SK-N-SH (cell line): ENCODE measurements at regions not wholly inside any gene's neighbourhood (a gene's known extent, or its start where the extent isn't known, plus 50 kb on each side); places are given as distances from the start of the nearest gene placed in this dataset.

Source experiments
- CTCF ChIA-PET: fragments of 300-600, 350-600 bp; formaldehyde crosslinking; extraction: SDS; loops from one replicate; lab custom pipeline; 2021; lab: Yijun Ruan, JAX
- POLR2A ChIA-PET: fragments of 350-600 bp; sonication (Branson Sonifier 250); formaldehyde crosslinking; extraction: SDS; loops from one replicate; lab custom pipeline; 2020; ENCODE audit warnings: antibody characterized with exemption, inconsistent platforms; lab: Yijun Ruan, JAX
- DNase-seq: peaks from one replicate; pipeline ENCODE4 v3.0.0; 2012
- H2AFZ ChIP-seq: fragments of 200-600 bp; sonication (generic); 2 replicates; pipeline ENCODE4 v1.8.1; 2016; ENCODE audit warnings: antibody characterized with exemption, mild to moderate bottlenecking, low read depth
- H3F3A ChIP-seq: fragments of 200-600 bp; sonication (generic); replicated peaks from 2 replicates; pipeline ENCODE3; 2016; ENCODE audit warnings: antibody characterized with exemption, mild to moderate bottlenecking; ENCODE audit not compliant: insufficient read depth
- H3K27ac ChIP-seq, 2 experiments: fragments of 200-500 bp in 1 of 2; fragments of 200-600 bp in 1 of 2; sonication (Bioruptor generic) in 1 of 2; sonication (generic), shearing (Covaris generic) in 1 of 2; 2 replicates each; pipeline versions ENCODE4 v1.5.1 to v1.6.1; 2014 to 2016; ENCODE audit warnings: low read depth in 2 of 2, inconsistent platforms in 1 of 2, low read length in 1 of 2, mild to moderate bottlenecking in 1 of 2, mixed read lengths in 1 of 2
- H3K27me3 ChIP-seq: fragments of 200-600 bp; sonication (generic), shearing (Covaris generic); 2 replicates; pipeline ENCODE4 v1.6.1; 2016; ENCODE audit warnings: mixed run types; ENCODE audit not compliant: insufficient read depth
- H3K36me3 ChIP-seq, 2 experiments: fragments of 200-500 bp in 1 of 2; fragments of 200-600 bp in 1 of 2; sonication (Bioruptor generic) in 1 of 2; sonication (generic) in 1 of 2; replicated peaks in 1 of 2; 2 replicates each; pipeline versions ENCODE3 to v1.5.1; 2014 to 2016; ENCODE audit warnings: low read length in 1 of 2, mild to moderate bottlenecking in 1 of 2; ENCODE audit not compliant: insufficient read depth in 2 of 2, control insufficient read depth in 1 of 2
- H3K4me1 ChIP-seq, 2 experiments: fragments of 200-500 bp in 1 of 2; fragments of 200-600 bp in 1 of 2; sonication (Bioruptor generic) in 1 of 2; sonication (generic), shearing (Covaris generic) in 1 of 2; 2 replicates each; pipeline versions ENCODE4 v1.5.1 to v1.6.1; 2014 to 2016; ENCODE audit warnings: low read depth in 1 of 2, low read length in 1 of 2, mixed run types in 1 of 2; ENCODE audit not compliant: insufficient read depth in 2 of 2, control insufficient read depth in 1 of 2
- H3K4me2 ChIP-seq: fragments of 200-600 bp; sonication (generic), shearing (Covaris generic); 2 replicates; pipeline ENCODE4 v1.6.1; 2017; ENCODE audit warnings: mixed run types
- H3K4me3 ChIP-seq, 2 experiments: fragments of 200-500 bp in 1 of 2; fragments of 200-600 bp in 1 of 2; sonication (Bioruptor generic) in 1 of 2; sonication (generic), shearing (Covaris generic) in 1 of 2; 2 replicates each; pipeline versions ENCODE4 v1.5.1 to v1.8.1; 2014 to 2016; ENCODE audit warnings: low read depth in 2 of 2, inconsistent platforms in 1 of 2, low read length in 1 of 2, mild to moderate bottlenecking in 1 of 2, mixed read lengths in 1 of 2, moderate library complexity in 1 of 2
- H3K79me2 ChIP-seq: fragments of 200-600 bp; sonication (generic); 2 replicates; pipeline ENCODE4 v1.8.1; 2017; ENCODE audit warnings: mild to moderate bottlenecking; ENCODE audit not compliant: insufficient read depth
- H3K9ac ChIP-seq: fragments of 200-600 bp; sonication (generic); 2 replicates; pipeline ENCODE4 v1.6.1; 2017; ENCODE audit warnings: mixed run types
- H3K9me2 ChIP-seq: fragments of 200-600 bp; sonication (generic); 2 replicates; pipeline ENCODE4 v1.6.1; 2017; ENCODE audit warnings: mixed run types
- H3K9me3 ChIP-seq: fragments of 200-600 bp; sonication (generic); 2 replicates; pipeline ENCODE4 v1.6.1; 2017; ENCODE audit warnings: mixed run types, mild to moderate bottlenecking, moderate library complexity
- H4K20me1 ChIP-seq: fragments of 200-600 bp; sonication (generic); 2 replicates; pipeline ENCODE4 v1.6.1; 2017; ENCODE audit warnings: mild to moderate bottlenecking, mixed run types; ENCODE audit not compliant: insufficient read depth
- CHD2 ChIP-seq: fragments of 150-350 bp; IDR thresholded peaks from 2 replicates; pipeline ENCODE4 v1.6.1; 2018; ENCODE audit warnings: low read length; ENCODE audit not compliant: partially characterized antibody
- EZH2phosphoT487 ChIP-seq: fragments of 200-600 bp; sonication (generic); IDR thresholded peaks from 2 replicates; pipeline ENCODE4 v1.6.1; 2017; ENCODE audit warnings: low read depth, mixed run types, mild to moderate bottlenecking, antibody characterized with exemption, moderate library complexity, borderline replicate concordance
- GATA2 ChIP-seq: sonication (generic); formaldehyde crosslinking; IDR thresholded peaks from 2 replicates; pipeline ENCODE4 v1.5.0; 2020; ENCODE audit warnings: mild to moderate bottlenecking, missing genetic modification reagents
- MEF2A ChIP-seq: IDR thresholded peaks from 2 replicates; pipeline ENCODE4 v1.4.0; 2012; ENCODE audit warnings: low read depth, borderline replicate concordance
- NFIC ChIP-seq: IDR thresholded peaks from 2 replicates; pipeline ENCODE4 v1.4.0; 2012; ENCODE audit warnings: borderline replicate concordance
- RCOR1 ChIP-seq: fragments of 150-350 bp; IDR thresholded peaks from 2 replicates; pipeline ENCODE4 v1.6.1; 2017; ENCODE audit warnings: antibody characterized with exemption, low read length
- REST ChIP-seq: IDR thresholded peaks from 2 replicates; pipeline ENCODE4 v1.6.1; 2012; ENCODE audit warnings: mild to moderate bottlenecking, low read depth, low read length, moderate library complexity
- SIN3A ChIP-seq: IDR thresholded peaks from 2 replicates; pipeline ENCODE4 v1.6.1; 2012; ENCODE audit warnings: low read depth, mild to moderate bottlenecking, low read length, moderate library complexity, borderline replicate concordance
- SMC3 ChIP-seq: IDR thresholded peaks from 2 replicates; pipeline ENCODE4 v1.6.1; 2012; ENCODE audit warnings: low read depth, low read length, improper control_type of control experiment
- TAF1 ChIP-seq: IDR thresholded peaks from 2 replicates; pipeline ENCODE4 v1.6.1; 2012; ENCODE audit warnings: low read depth, mild to moderate bottlenecking, low read length, moderate library complexity, borderline replicate concordance
- ZBTB33 ChIP-seq: IDR thresholded peaks from 2 replicates; pipeline ENCODE4 v1.4.0; 2012; ENCODE audit warnings: low read depth, borderline replicate concordance
- whole genome bisulfite sequencing: methylation state at CpG from one replicate; pipeline ENCODE4 v1.1.6; 2017; ENCODE audit warnings: low lambda C conversion rate; 5-methylcytosine and 5-hydroxymethylcytosine counted together
- TF ChIP-seq, protein P1 (sequence below): fragments of 150-350 bp; IDR thresholded peaks from 2 replicates; pipeline ENCODE4 v1.6.1; 2017; ENCODE audit warnings: antibody characterized with exemption, low read length, low read depth, borderline replicate concordance

GRCh38 chr4:89660444-89661172 is 176.4 kb downstream of the SNCA start (continued):
- TF ChIP-seq REST (no peak), TAF1 (no peak), SMC3 (no peak)

DNA sequence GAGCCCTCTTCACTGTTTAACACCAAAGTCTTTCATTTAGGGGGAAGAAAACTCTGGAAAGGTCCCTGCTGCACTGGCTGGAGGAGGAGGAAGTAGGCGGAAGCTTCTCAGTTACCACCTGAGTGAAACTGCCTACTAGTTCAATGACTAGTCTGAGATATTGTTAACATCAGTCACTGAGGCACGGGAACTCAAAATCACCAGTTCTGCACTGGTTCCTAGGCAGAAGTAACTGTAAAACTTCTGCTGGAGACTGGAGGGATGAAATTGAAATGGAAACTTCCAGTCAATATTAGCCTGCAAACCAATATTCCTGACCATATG is 178.3 kb downstream of the SNCA start:
- Histone ChIP-seq H3K4me1 (no peaks in the 10 kb centered on the region), H3K4me2 (no peak overlapping the region), H3K9ac (no peak overlapping the region), H3K9me3 (no peaks in the 10 kb centered on the region), H3K27me3 (no peaks in the 10 kb centered on the region), H3K9me2 (no peaks in the 10 kb centered on the region), H3K27ac (no peak overlapping the region), H3F3A (peaks cover 5% of the 10 kb centered on the region), H3K4me3 (no peak overlapping the region), H3K36me3 (no peaks in the 10 kb centered on the region)
- WGBS = 91% methylated on average over 2 of the region's 2 CpGs
- DNase-seq = no peak
- CTCF ChIA-PET = interaction anchor here (0.7 to 3.3 kb wide), 10 partner anchors 14 to 255 kb away, joined by 3 to 48 read pairs (median 3); no protein-coding TSS in a partner anchor
- POLR2A ChIA-PET = no interaction called here
- no peak for TF ChIP-seq ZBTB33
- TF ChIP-seq RCOR1 = no peak
- TF ChIP-seq MEF2A = no peak
- TF ChIP-seq, protein P1, sequence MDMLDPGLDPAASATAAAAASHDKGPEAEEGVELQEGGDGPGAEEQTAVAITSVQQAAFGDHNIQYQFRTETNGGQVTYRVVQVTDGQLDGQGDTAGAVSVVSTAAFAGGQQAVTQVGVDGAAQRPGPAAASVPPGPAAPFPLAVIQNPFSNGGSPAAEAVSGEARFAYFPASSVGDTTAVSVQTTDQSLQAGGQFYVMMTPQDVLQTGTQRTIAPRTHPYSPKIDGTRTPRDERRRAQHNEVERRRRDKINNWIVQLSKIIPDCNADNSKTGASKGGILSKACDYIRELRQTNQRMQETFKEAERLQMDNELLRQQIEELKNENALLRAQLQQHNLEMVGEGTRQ = no peak
- TF ChIP-seq CHD2 = no peak
- no peak for TF ChIP-seq GATA2 (CRISPR knock-in tag)
- no peak for TF ChIP-seq SIN3A
- TF ChIP-seq EZH2phosphoT487 = no peak
- no peak for TF ChIP-seq NFIC
- no peak for TF ChIP-seq TAF1
- TF ChIP-seq, all 33 proteins: peak for 0
- H4K20me1 ChIP-seq = no peaks in the 10 kb centered on the region
- H2AFZ ChIP-seq = no peak overlapping the region
- no peaks in the 10 kb centered on the region for H3K79me2 ChIP-seq
